B cell (primary cell): ENCODE measurements at regions not wholly inside any gene's neighbourhood (a gene's known extent, or its start where the extent isn't known, plus 50 kb on each side); places are given as distances from the start of the nearest gene placed in this dataset.

Experiments used
- ATAC-seq: fragments of 200-7000 bp; cut with Tn5 transposase; one replicate; pipeline ENCODE4 v1.10.0; 2021; ENCODE audit warnings: low read depth, mild to moderate bottlenecking, moderate number of reproducible peaks, moderate library complexity
- CTCF ChIA-PET: fragments of 350-600 bp; sonication (Branson Sonifier 250); formaldehyde crosslinking; loops from one replicate; lab custom pipeline; 2021; ENCODE audit warnings: antibody characterized with exemption, inconsistent platforms; lab: Charles Lee
- POLR2A ChIA-PET: fragments of 350-600 bp; sonication (Branson Sonifier 250); formaldehyde crosslinking; loops from one replicate; lab custom pipeline; 2021; ENCODE audit warnings: antibody characterized with exemption; lab: Charles Lee
- DNase-seq: peaks from one replicate; pipeline ENCODE4 v3.0.0; 2013
- H2AFZ ChIP-seq: 2 replicates; pipeline ENCODE4 v1.6.1; 2012; ENCODE audit warnings: mild to moderate bottlenecking, low read depth, low read length; ENCODE audit not compliant: insufficient read depth, poor library complexity, severe bottlenecking
- H3K27ac ChIP-seq, 2 donors: 1 replicate in 1 of 2; 2 replicates in 1 of 2; pipeline ENCODE4 v1.5.1; 2012 to 2013; ENCODE audit warnings: low read length in 2 of 2, mild to moderate bottlenecking in 2 of 2, moderate library complexity in 1 of 2
- H3K27me3 ChIP-seq, 4 experiments: fragments of 200-600 bp in 1 of 4; sonication (generic) in 1 of 4; replicated peaks in 1 of 4; 1 replicate in 2 of 4; 2 replicates in 2 of 4; pipeline versions ENCODE4 v1.6.1 to v1.7.0; 2013 to 2016; ENCODE audit warnings: low read length in 3 of 4, mild to moderate bottlenecking in 2 of 4, mixed read lengths in 1 of 4, moderate library complexity in 1 of 4; ENCODE audit not compliant: insufficient read depth in 4 of 4, control insufficient read depth in 3 of 4; ENCODE audit errors: control extremely low read depth in 1 of 4
- H3K36me3 ChIP-seq, 2 experiments: replicated peaks in 1 of 2; 1 replicate in 1 of 2; 2 replicates in 1 of 2; pipeline versions ENCODE4 v1.6.1 to v1.7.1; 2013; ENCODE audit warnings: low read length in 1 of 2; ENCODE audit not compliant: insufficient read depth in 2 of 2, control insufficient read depth in 1 of 2; ENCODE audit errors: control extremely low read depth in 1 of 2, extremely low read depth in 1 of 2
- H3K4me1 ChIP-seq, 2 donors: fragments of 200-600 bp in 1 of 2; sonication (generic) in 1 of 2; 1 replicate in 1 of 2; 2 replicates in 1 of 2; pipeline versions ENCODE4 v1.5.1 to v1.6.1; 2013 to 2017; ENCODE audit warnings: low read length in 2 of 2; ENCODE audit not compliant: control insufficient read depth in 2 of 2, insufficient read depth in 2 of 2
- H3K4me2 ChIP-seq: replicated peaks from 2 replicates; pipeline ENCODE3; 2012; ENCODE audit warnings: mild to moderate bottlenecking, low read depth, low read length; ENCODE audit not compliant: poor library complexity, severe bottlenecking
- H3K4me3 ChIP-seq, 5 experiments: fragments of 200-600 bp in 1 of 5; sonication (generic) in 1 of 5; 1 replicate in 3 of 5; 2 replicates in 2 of 5; pipeline versions ENCODE4 v1.5.1 to v1.7.0; 2011 to 2016; ENCODE audit warnings: low read length in 4 of 5, mild to moderate bottlenecking in 4 of 5, low read depth in 2 of 5, control low read depth in 1 of 5, moderate library complexity in 1 of 5; ENCODE audit not compliant: insufficient read depth in 1 of 5; ENCODE audit errors: control extremely low read depth in 1 of 5, extremely low read depth in 1 of 5
- H3K79me2 ChIP-seq: fragments of 200-600 bp; sonication (generic); one replicate; pipeline ENCODE4 v1.6.0; 2016; ENCODE audit warnings: low read length; ENCODE audit not compliant: control insufficient read depth, insufficient read depth
- H3K9ac ChIP-seq: fragments of 200-600 bp; sonication (generic); 2 replicates; pipeline ENCODE4 v1.6.1; 2017; ENCODE audit warnings: mild to moderate bottlenecking, low read length, moderate library complexity
- H3K9me3 ChIP-seq, 3 donors: one replicate each; pipeline versions ENCODE4 v1.6.1 to v1.7.1; 2013; ENCODE audit warnings: low read length in 2 of 3; ENCODE audit not compliant: control insufficient read depth in 2 of 3, insufficient read depth in 1 of 3; ENCODE audit errors: control extremely low read depth in 1 of 3
- H4K20me1 ChIP-seq: 2 replicates; pipeline ENCODE4 v1.6.0; 2012; ENCODE audit warnings: mild to moderate bottlenecking, low read length; ENCODE audit not compliant: insufficient read depth, control insufficient read depth, poor library complexity, severe bottlenecking
- H3K27ac Mint-ChIP-seq: one replicate; pipeline ENCODE4 v1.8.0; 2021; ENCODE audit warnings: mixed read lengths
- H3K27me3 Mint-ChIP-seq: one replicate; pipeline ENCODE4 v1.8.0; 2021; ENCODE audit warnings: mixed read lengths
- H3K4me1 Mint-ChIP-seq: one replicate; pipeline ENCODE4 v1.8.0; 2021; ENCODE audit warnings: mixed read lengths
- H3K4me3 Mint-ChIP-seq: one replicate; pipeline ENCODE4 v1.8.0; 2021; ENCODE audit warnings: mixed read lengths
- H3K9me3 Mint-ChIP-seq: one replicate; pipeline ENCODE4 v1.8.0; 2022; ENCODE audit warnings: mixed read lengths; ENCODE audit not compliant: insufficient read depth
- EZH2 ChIP-seq: IDR thresholded peaks from 2 replicates; pipeline ENCODE4 v1.6.1; 2012; ENCODE audit warnings: borderline replicate concordance, low read depth, mild to moderate bottlenecking, moderate library complexity, low read length; ENCODE audit not compliant: insufficient read depth, poor library complexity, severe bottlenecking
- WGBS: methylation state at CpG from one replicate; pipeline ENCODE4 v1.1.5; 2013; ENCODE audit warnings: missing lambda C conversion rate; ENCODE audit not compliant: insufficient coverage; 5-methylcytosine and 5-hydroxymethylcytosine counted together
- intact Hi-C: fragments of 100-400 bp; cut with micrococcal nuclease; formaldehyde crosslinking; loops from one replicate; pipeline ENCODE4 v1.10.0; 2022
- TF ChIP-seq, protein P1 (sequence below): fragments of 200-600 bp; IDR thresholded peaks from one replicate; pipeline ENCODE4 v1.8.0; 2022; ENCODE audit warnings: antibody characterized with exemption, mild to moderate bottlenecking

GRCh38 chr10:129192344-129193128, 274.5 kb upstream of the MGMT start:
- Histone ChIP-seq H3K27me3 (no peaks in the 10 kb centered on the region), H3K4me3 (no peak overlapping the region), H4K20me1 (no peaks in the 10 kb centered on the region), H3K4me2 (no peak overlapping the region), H3K79me2 (no peaks in the 10 kb centered on the region), H3K4me1 (no peaks in the 10 kb centered on the region), H3K27ac (no peak overlapping the region), H3K9ac (no peak overlapping the region), H3K36me3 (no peaks in the 10 kb centered on the region), H3K9me3 (peaks cover 0 to 6% (median 0%) of the 10 kb centered on the region in 3 donors), H2AFZ (no peak overlapping the region)
- no peaks in the 10 kb centered on the region for H3K4me1 Mint-ChIP-seq
- DNase-seq: no peak
- no peak for ATAC-seq
- intact Hi-C loops: no loop called here
- peaks cover 5% of the 10 kb centered on the region for H3K27me3 Mint-ChIP-seq
- CTCF ChIA-PET: no interaction called here
- POLR2A ChIA-PET: interaction anchor here (0.5 kb wide), 1 partner anchor 11 kb away, joined by 6 read pairs; no protein-coding TSS in a partner anchor
- WGBS: 81% methylated on average over 10 of the region's 11 CpGs
- H3K9me3 Mint-ChIP-seq: peaks cover 2% of the 10 kb centered on the region
- no peak overlapping the region for H3K27ac Mint-ChIP-seq
- no peak overlapping the region for H3K4me3 Mint-ChIP-seq
- TF ChIP-seq, protein P1, sequence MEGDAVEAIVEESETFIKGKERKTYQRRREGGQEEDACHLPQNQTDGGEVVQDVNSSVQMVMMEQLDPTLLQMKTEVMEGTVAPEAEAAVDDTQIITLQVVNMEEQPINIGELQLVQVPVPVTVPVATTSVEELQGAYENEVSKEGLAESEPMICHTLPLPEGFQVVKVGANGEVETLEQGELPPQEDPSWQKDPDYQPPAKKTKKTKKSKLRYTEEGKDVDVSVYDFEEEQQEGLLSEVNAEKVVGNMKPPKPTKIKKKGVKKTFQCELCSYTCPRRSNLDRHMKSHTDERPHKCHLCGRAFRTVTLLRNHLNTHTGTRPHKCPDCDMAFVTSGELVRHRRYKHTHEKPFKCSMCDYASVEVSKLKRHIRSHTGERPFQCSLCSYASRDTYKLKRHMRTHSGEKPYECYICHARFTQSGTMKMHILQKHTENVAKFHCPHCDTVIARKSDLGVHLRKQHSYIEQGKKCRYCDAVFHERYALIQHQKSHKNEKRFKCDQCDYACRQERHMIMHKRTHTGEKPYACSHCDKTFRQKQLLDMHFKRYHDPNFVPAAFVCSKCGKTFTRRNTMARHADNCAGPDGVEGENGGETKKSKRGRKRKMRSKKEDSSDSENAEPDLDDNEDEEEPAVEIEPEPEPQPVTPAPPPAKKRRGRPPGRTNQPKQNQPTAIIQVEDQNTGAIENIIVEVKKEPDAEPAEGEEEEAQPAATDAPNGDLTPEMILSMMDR: no peak
- TF ChIP-seq EZH2: no peak

DNA sequence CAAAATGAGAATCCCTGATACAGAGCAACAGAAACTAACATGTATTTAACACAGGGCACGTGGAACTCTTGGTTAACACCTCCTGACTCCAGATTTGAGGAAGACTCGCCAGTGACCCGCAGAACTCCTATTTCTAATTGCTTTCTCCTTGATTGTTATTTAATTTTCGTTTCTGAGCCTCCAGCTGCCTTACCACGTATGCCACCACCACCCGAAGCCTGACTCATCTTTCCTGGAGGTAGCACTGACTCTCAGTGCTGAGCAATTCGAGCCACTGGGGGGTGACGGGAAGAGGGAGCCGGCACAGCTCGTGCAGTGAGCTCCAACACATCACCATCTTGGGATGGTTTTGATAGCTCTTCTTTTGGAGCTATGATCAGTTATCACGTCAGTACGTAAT, 273.9 kb upstream of the MGMT start:
- Histone ChIP-seq H3K9ac (no peak overlapping the region), H3K9me3 (peaks cover 0 to 6% (median 0%) of the 10 kb centered on the region in 3 donors), H3K27ac (no peak overlapping the region), H3K4me1 (no peaks in the 10 kb centered on the region), H4K20me1 (no peaks in the 10 kb centered on the region), H3K4me3 (no peak overlapping the region), H3K27me3 (no peaks in the 10 kb centered on the region), H3K36me3 (no peaks in the 10 kb centered on the region), H2AFZ (no peak overlapping the region), H3K4me2 (no peak overlapping the region), H3K79me2 (no peaks in the 10 kb centered on the region)
- ATAC-seq (no peak), DNase-seq (no peak)
- POLR2A ChIA-PET: interaction anchor here (0.5 kb wide), 1 partner anchor 11 kb away, joined by 6 read pairs; no protein-coding TSS in a partner anchor
- CTCF ChIA-PET: no interaction called here
- peaks cover 5% of the 10 kb centered on the region for H3K27me3 Mint-ChIP-seq
- H3K27ac Mint-ChIP-seq: no peak overlapping the region
- 62% methylated on average over 12 of the region's 12 CpGs for WGBS
- no peaks in the 10 kb centered on the region for H3K4me1 Mint-ChIP-seq
- H3K4me3 Mint-ChIP-seq: no peak overlapping the region
- H3K9me3 Mint-ChIP-seq: no peaks in the 10 kb centered on the region
- intact Hi-C loops: no loop called here
- TF ChIP-seq, protein P1: no peak
- no peak for TF ChIP-seq EZH2
